ENCODE measurements at regions not wholly inside any gene's neighbourhood (a gene's known extent, or its start where the extent isn't known, plus 50 kb on each side); places are given as distances from the start of the nearest gene placed in this dataset.

- H3K4me3 ChIP-seq (ENCODE audit: low read depth, low read length), result no peak overlapping the region
- H3K36me3 ChIP-seq (ENCODE audit: insufficient read depth), result no peaks in the 10 kb centered on the region
- no peak overlapping the region for H3K27ac ChIP-seq (ENCODE audit: low read depth)
- 91% methylated on average over 5 of the region's 5 CpGs for WGBS
- H3K4me1 ChIP-seq (ENCODE audit: insufficient read depth), result no peaks in the 10 kb centered on the region
- DNase-seq (ENCODE audit: extremely low spot score), result no peak
Measured at GRCh38 chr5:89086390-89087086, 203.6 kb upstream of the MEF2C start.

- DNase-seq (ENCODE audit: extremely low spot score), result no peak
- H3K27ac ChIP-seq (ENCODE audit: low read depth), result no peak overlapping the region
- H3K36me3 ChIP-seq (ENCODE audit: insufficient read depth), result no peaks in the 10 kb centered on the region
- no peaks in the 10 kb centered on the region for H3K4me1 ChIP-seq (ENCODE audit: insufficient read depth)
- 95% methylated on average over 1 of the region's 1 CpG for WGBS
- no peak overlapping the region for H3K4me3 ChIP-seq (ENCODE audit: low read depth, low read length)
Measured at GRCh38 chr5:89083791-89084190, 200.8 kb upstream of the MEF2C start.

GRCh38 chr5:89081360-89081759, 198.4 kb upstream of the MEF2C start:
- Histone ChIP-seq H3K27ac (ENCODE audit: low read depth) (no peak overlapping the region), H3K36me3 (ENCODE audit: insufficient read depth) (no peaks in the 10 kb centered on the region)
- whole genome bisulfite sequencing, result 89% methylated on average over 2 of the region's 2 CpGs

DNA sequence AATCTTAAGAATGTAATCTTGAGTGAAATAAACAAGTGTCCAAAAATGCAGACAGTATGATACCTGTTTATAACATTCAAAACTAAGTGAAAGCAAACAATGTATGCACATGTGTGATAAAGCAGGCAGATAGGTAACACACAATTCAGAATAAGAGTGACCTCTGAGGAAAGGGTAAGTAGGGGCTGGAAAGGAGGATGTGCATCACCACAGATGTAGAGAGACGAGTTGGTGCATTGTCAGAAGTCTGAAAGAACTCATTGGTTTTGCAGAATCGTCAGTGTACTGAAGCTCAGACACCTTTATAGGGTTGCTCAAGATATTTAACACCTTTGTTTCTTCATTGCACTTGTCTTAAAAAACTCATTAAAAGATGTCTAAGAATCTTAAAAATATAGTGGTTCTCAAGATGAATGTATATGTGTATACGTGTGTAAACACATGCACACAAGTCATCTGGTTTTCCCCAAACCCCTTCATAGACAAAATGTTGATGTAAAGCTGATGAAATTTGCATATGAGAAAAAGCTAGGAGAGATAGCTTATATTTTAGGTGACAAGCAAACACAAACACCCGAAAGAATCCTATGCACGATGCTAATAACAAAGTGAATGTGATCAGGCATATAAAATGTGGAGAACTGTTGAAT, 197.6 kb upstream of the MEF2C start:
- 92% methylated on average over 5 of the region's 5 CpGs for WGBS
- Histone ChIP-seq H3K27ac (ENCODE audit: low read depth) (no peak overlapping the region), H3K36me3 (ENCODE audit: insufficient read depth) (no peaks in the 10 kb centered on the region), H3K4me3 (ENCODE audit: low read depth, low read length) (no peak overlapping the region), H3K4me1 (ENCODE audit: insufficient read depth) (no peaks in the 10 kb centered on the region)
- no peak for DNase-seq (ENCODE audit: extremely low spot score)

More at GRCh38 chr5:89081360-89081759, 198.4 kb upstream of the MEF2C start:
- H3K4me3 ChIP-seq (ENCODE audit: low read depth, low read length), result no peak overlapping the region
- no peaks in the 10 kb centered on the region for H3K4me1 ChIP-seq (ENCODE audit: insufficient read depth)
- DNase-seq (ENCODE audit: extremely low spot score), result no peak

GRCh38 chr5:89072842-89073672, 190.1 kb upstream of the MEF2C start:
- no peak for DNase-seq (ENCODE audit: extremely low spot score)
- 64% methylated on average over 11 of the region's 11 CpGs for WGBS
- H3K4me3 ChIP-seq (ENCODE audit: low read depth, low read length), result no peak overlapping the region
- H3K27ac ChIP-seq (ENCODE audit: low read depth), result no peak overlapping the region
- no peaks in the 10 kb centered on the region for H3K36me3 ChIP-seq (ENCODE audit: insufficient read depth)
- H3K4me1 ChIP-seq (ENCODE audit: insufficient read depth), result no peaks in the 10 kb centered on the region

- H3K36me3 ChIP-seq (ENCODE audit: insufficient read depth), result no peaks in the 10 kb centered on the region
- H3K27ac ChIP-seq (ENCODE audit: low read depth), result no peak overlapping the region
- no peaks in the 10 kb centered on the region for H3K4me1 ChIP-seq (ENCODE audit: insufficient read depth)
- H3K4me3 ChIP-seq (ENCODE audit: low read depth, low read length), result no peak overlapping the region
- WGBS, result 82% methylated on average over 1 of the region's 1 CpG
- no peak for DNase-seq (ENCODE audit: extremely low spot score)
Measured at GRCh38 chr5:89071941-89072331, 189.0 kb upstream of the MEF2C start.

DNA sequence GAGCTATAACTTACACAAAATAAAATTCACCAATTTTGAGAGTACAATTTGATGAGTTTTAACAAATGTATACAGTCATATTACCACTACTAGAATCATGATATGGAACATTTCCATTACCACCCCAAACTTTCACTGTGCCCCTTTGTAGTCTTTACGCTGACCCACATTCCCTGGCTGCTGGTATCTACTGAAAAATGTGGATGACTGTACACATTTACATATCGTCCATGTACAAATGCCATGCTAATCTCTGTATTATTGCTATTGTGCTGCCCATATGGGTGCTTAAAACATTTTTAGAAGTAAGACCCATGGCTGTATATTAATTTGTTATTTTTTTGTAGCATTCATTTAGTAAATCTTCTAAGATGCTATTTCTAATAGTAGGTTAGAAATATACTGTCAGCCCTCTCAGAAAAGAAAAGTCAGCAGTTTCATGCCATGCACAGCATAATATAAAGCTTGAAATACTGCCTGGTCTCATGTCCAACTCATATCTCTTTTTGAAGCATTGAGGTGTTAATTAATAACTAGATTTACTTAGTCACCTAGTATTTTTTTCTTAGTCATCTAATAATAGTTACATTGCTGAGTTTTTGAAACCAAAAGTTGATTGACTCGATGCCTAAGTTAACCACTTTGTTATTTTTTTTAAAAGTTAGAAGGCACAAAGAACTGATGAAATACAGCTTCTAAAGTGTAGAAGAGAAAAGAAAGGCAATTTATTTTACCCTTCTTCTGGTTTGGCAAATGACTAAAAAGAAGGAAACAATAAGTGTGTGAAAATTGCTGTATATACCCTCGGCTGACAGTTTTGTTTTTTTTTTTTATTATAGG, 188.3 kb upstream of the MEF2C start:
- 87% methylated on average over 4 of the region's 4 CpGs for WGBS
- H3K36me3 ChIP-seq (ENCODE audit: insufficient read depth), result no peaks in the 10 kb centered on the region
- no peaks in the 10 kb centered on the region for H3K4me1 ChIP-seq (ENCODE audit: insufficient read depth)
- no peak overlapping the region for H3K4me3 ChIP-seq (ENCODE audit: low read depth, low read length)
- no peak for DNase-seq (ENCODE audit: extremely low spot score)
- H3K27ac ChIP-seq (ENCODE audit: low read depth), result no peak overlapping the region

DNA sequence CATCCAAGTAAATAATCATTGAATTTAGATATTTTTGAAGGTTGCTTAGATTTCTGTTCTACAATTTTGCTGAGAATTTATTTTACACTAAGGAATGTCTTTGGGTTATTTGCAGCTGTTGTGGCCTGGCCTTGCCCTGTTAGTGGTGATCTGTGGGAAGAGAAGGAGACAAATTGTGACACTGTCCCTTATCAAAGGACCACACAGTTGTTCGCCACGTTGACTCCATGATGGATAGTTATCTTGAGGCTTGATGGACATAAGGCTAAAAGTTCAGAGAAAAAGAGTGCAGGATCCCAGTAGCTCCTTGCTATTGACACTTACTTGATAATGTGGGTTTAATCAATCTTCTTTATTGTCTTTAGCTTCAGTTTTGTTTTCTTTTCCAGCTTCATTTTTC, 186.6 kb upstream of the MEF2C start:
- 78% methylated on average over 2 of the region's 2 CpGs for WGBS
- DNase-seq (ENCODE audit: extremely low spot score), result no peak
- Histone ChIP-seq H3K27ac (ENCODE audit: low read depth) (no peak overlapping the region), H3K36me3 (ENCODE audit: insufficient read depth) (no peaks in the 10 kb centered on the region), H3K4me1 (ENCODE audit: insufficient read depth) (no peaks in the 10 kb centered on the region), H3K4me3 (ENCODE audit: low read depth, low read length) (no peak overlapping the region)

DNA sequence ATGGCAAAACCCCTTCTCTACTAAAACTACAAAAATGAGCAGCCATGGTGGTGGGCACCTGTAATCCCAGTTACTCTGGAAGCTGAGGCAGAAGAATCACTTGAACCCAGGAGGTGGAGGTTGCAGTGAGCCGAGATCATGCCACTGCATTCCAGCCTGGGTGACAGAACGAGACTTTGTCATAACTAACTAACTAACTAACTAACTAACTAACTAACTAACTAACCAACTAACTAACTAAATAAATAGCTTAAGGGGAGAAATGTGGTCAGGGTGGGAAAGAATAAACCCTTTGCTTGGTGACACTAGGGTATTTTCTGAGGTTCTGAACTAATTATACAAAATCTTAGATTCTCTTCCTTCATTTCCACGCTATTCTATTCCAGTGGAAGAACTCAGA, 184.4 kb upstream of the MEF2C start:
- Histone ChIP-seq H3K4me3 (ENCODE audit: low read depth, low read length) (no peak overlapping the region), H3K27ac (ENCODE audit: low read depth) (no peak overlapping the region), H3K4me1 (ENCODE audit: insufficient read depth) (no peaks in the 10 kb centered on the region), H3K36me3 (ENCODE audit: insufficient read depth) (no peaks in the 10 kb centered on the region)
- WGBS, result 96% methylated on average over 3 of the region's 3 CpGs
- no peak for DNase-seq (ENCODE audit: extremely low spot score)

GRCh38 chr5:89065919-89066318, 182.9 kb upstream of the MEF2C start:
- Histone ChIP-seq H3K27ac (ENCODE audit: low read depth) (no peak overlapping the region), H3K4me3 (ENCODE audit: low read depth, low read length) (no peak overlapping the region), H3K36me3 (ENCODE audit: insufficient read depth) (no peaks in the 10 kb centered on the region), H3K4me1 (ENCODE audit: insufficient read depth) (no peaks in the 10 kb centered on the region)
- 83% methylated on average over 3 of the region's 3 CpGs for WGBS
- no peak for DNase-seq (ENCODE audit: extremely low spot score)

- WGBS, result 43% methylated on average over 4 of the region's 4 CpGs
- H3K4me3 ChIP-seq (ENCODE audit: low read depth, low read length), result no peak overlapping the region
Measured at GRCh38 chr5:89064736-89065135, 181.8 kb upstream of the MEF2C start.

GRCh38 chr5:89064054-89064453, 181.1 kb upstream of the MEF2C start:
- H3K4me1 ChIP-seq (ENCODE audit: insufficient read depth), result no peaks in the 10 kb centered on the region
- no peak overlapping the region for H3K4me3 ChIP-seq (ENCODE audit: low read depth, low read length)
- no peak overlapping the region for H3K27ac ChIP-seq (ENCODE audit: low read depth)
- no peak for DNase-seq (ENCODE audit: extremely low spot score)
- H3K36me3 ChIP-seq (ENCODE audit: insufficient read depth), result no peaks in the 10 kb centered on the region
- WGBS, result 77% methylated on average over 1 of the region's 1 CpG

More at GRCh38 chr5:89064736-89065135, 181.8 kb upstream of the MEF2C start:
- H3K27ac ChIP-seq (ENCODE audit: low read depth), result no peak overlapping the region
- H3K36me3 ChIP-seq (ENCODE audit: insufficient read depth), result no peaks in the 10 kb centered on the region
- H3K4me1 ChIP-seq (ENCODE audit: insufficient read depth), result no peaks in the 10 kb centered on the region
- peak; percentile 11 for DNase-seq (ENCODE audit: extremely low spot score)

DNA sequence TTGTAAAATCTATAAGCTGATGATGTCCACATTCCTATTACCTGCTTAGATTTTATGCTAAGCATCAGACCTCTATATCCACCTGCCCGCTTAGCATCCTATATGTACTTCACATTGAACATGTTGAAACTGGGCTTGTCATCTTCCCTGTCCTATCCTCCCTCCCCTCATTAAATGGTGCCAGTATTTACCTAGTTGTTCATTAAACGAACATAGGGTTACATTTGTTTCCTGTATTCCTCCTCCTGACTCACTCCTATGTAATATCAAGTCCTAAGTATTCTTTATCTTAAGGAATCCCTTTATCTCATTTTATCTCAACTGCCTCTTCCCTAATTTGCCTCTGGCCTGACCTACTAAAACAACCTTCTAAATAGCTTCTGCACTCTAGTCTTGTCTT, 177.8 kb upstream of the MEF2C start:
- Histone ChIP-seq H3K27ac (ENCODE audit: low read depth) (no peak overlapping the region), H3K4me3 (ENCODE audit: low read depth, low read length) (no peak overlapping the region), H3K4me1 (ENCODE audit: insufficient read depth) (no peaks in the 10 kb centered on the region), H3K36me3 (ENCODE audit: insufficient read depth) (no peaks in the 10 kb centered on the region)
- DNase-seq (ENCODE audit: extremely low spot score), result no peak
- WGBS, result 76% methylated on average over 2 of the region's 2 CpGs

Data from urinary bladder (tissue), 3 donors.